K562 (cell line): ENCODE measurements at regions not wholly inside any gene's neighbourhood (a gene's known extent, or its start where the extent isn't known, plus 50 kb on each side); places are given as distances from the start of the nearest gene placed in this dataset.

Experiments used
- ATAC-seq: fragments of 200-7000 bp; cut with Tn5 transposase; 3 replicates; pipeline ENCODE4 v1.9.1; 2020; ENCODE audit warnings: moderate library complexity
- BruUV-seq: library from RNA; stranded (reverse); fragments of 400-500 nt; replicated peaks from 2 replicates; lab custom pipeline; 2021; lab: Mats Ljungman, UMichigan
- CTCF ChIA-PET: fragments of 300-600 bp; formaldehyde crosslinking; extraction: SDS; loops from one replicate; lab custom pipeline; 2021; ENCODE audit warnings: low intra/inter-chr PET ratio; lab: Yijun Ruan, JAX
- POLR2A ChIA-PET: fragments of 300-600, 350-650 bp; sonication (Branson Sonifier 250); formaldehyde crosslinking; extraction: SDS; loops from one replicate; lab custom pipeline; 2021; ENCODE audit warnings: antibody characterized with exemption, inconsistent platforms; lab: Yijun Ruan, JAX
- DNase-seq, 4 experiments: peaks; one replicate each; pipeline versions ENCODE4 v3.0.0 to v3.0.0-alpha.2; 2011 to 2018; ENCODE audit warnings: low spot score in 3 of 4, mixed read lengths in 3 of 4; ENCODE audit errors: extremely low read depth in 1 of 4
- FAIRE-seq: peaks from 2 replicates; lab custom pipeline; 2011; peaks lifted over from hg19 to GRCh38; lab: Jason Lieb, UNC
- H2AFZ ChIP-seq: 2 replicates; pipeline ENCODE4 v1.6.0; 2011; ENCODE audit warnings: low read depth, low read length, control low read depth, inconsistent platforms
- H3K27ac ChIP-seq: fragments of 200-600 bp; 3 replicates; pipeline ENCODE4 v1.8.0; 2011; ENCODE audit warnings: low read depth, mild to moderate bottlenecking, control low read depth, inconsistent platforms, low read length, moderate library complexity, mixed read lengths; ENCODE audit errors: extremely low read depth
- H3K27me3 ChIP-seq, 2 experiments: fragments of 300-600 bp in 1 of 2; 2 replicates in 1 of 2; 3 replicates in 1 of 2; pipeline versions ENCODE4 v1.6.0 to v1.8.0; 2011; ENCODE audit warnings: inconsistent platforms in 2 of 2, low read length in 2 of 2, mild to moderate bottlenecking in 1 of 2, mixed read lengths in 1 of 2, moderate library complexity in 1 of 2; ENCODE audit not compliant: control insufficient read depth in 2 of 2, insufficient read depth in 2 of 2
- H3K36me3 ChIP-seq: fragments of 300-600 bp; 3 replicates; pipeline ENCODE4 v1.8.0; 2011; ENCODE audit warnings: mild to moderate bottlenecking, low read length, inconsistent platforms; ENCODE audit not compliant: control insufficient read depth, insufficient read depth
- H3K4me1 ChIP-seq, 2 experiments: fragments of 200-600 bp in 1 of 2; replicated peaks in 1 of 2; 2 replicates in 1 of 2; 3 replicates in 1 of 2; pipeline versions ENCODE4 v1.5.1 to v1.8.0; 2011; ENCODE audit warnings: inconsistent platforms in 2 of 2, low read length in 2 of 2, mild to moderate bottlenecking in 1 of 2, mixed read lengths in 1 of 2, moderate library complexity in 1 of 2; ENCODE audit not compliant: control insufficient read depth in 2 of 2, insufficient read depth in 2 of 2
- H3K4me2 ChIP-seq: 2 replicates; pipeline ENCODE4 v1.6.1; 2011; ENCODE audit warnings: low read length, control low read depth, inconsistent platforms, mixed read lengths; ENCODE audit not compliant: insufficient read depth
- H3K4me3 ChIP-seq: fragments of 200-600 bp; sonication (generic), shearing (Covaris generic); 2 replicates; pipeline ENCODE4 v1.5.1; 2016; ENCODE audit warnings: control low read depth, inconsistent platforms
- H3K79me2 ChIP-seq: fragments of 200-600 bp; 3 replicates; pipeline ENCODE4 v1.8.0; 2011; ENCODE audit warnings: low read length, inconsistent platforms; ENCODE audit not compliant: control insufficient read depth, insufficient read depth
- H3K9ac ChIP-seq, 2 experiments: 2 replicates each; pipeline versions ENCODE4 v1.6.0 to v1.6.1; 2011; ENCODE audit warnings: low read depth in 2 of 2, low read length in 2 of 2, control low read depth in 1 of 2, inconsistent platforms in 1 of 2, mild to moderate bottlenecking in 1 of 2, mixed read lengths in 1 of 2; ENCODE audit not compliant: insufficient read depth in 1 of 2
- H3K9me1 ChIP-seq: one replicate; pipeline ENCODE4 v1.6.0; 2011; ENCODE audit warnings: inconsistent platforms, mild to moderate bottlenecking, low read length, moderate library complexity; ENCODE audit not compliant: control insufficient read depth, insufficient read depth
- H3K9me3 ChIP-seq: replicated peaks from 2 replicates; pipeline ENCODE4 v1.5.1; 2011; ENCODE audit warnings: low read depth, low read length, inconsistent platforms; ENCODE audit not compliant: control insufficient read depth, insufficient read depth
- H4K20me1 ChIP-seq: replicated peaks from 2 replicates; pipeline ENCODE4 v1.6.1; 2011; ENCODE audit warnings: low read length, inconsistent platforms, mixed read lengths; ENCODE audit not compliant: control insufficient read depth, insufficient read depth
- KAT8 ChIP-seq: fragments of 450-650 bp; IDR thresholded peaks from 2 replicates; pipeline ENCODE4 v1.6.1; 2016; ENCODE audit warnings: low read depth, mild to moderate bottlenecking
- KDM5B ChIP-seq: fragments of 200-600 bp; sonication (generic); IDR thresholded peaks from 2 replicates; pipeline ENCODE4 v1.6.1; 2012; ENCODE audit warnings: low read depth, mild to moderate bottlenecking, moderate library complexity, low read length, control low read depth, inconsistent platforms; ENCODE audit not compliant: insufficient replicate concordance
- L3MBTL2 ChIP-seq: fragments of 450-650 bp; IDR thresholded peaks from 2 replicates; pipeline ENCODE4 v1.6.1; 2016; ENCODE audit warnings: mild to moderate bottlenecking, moderate library complexity
- MTA3 ChIP-seq: fragments of 450-650 bp; formaldehyde crosslinking; IDR thresholded peaks from 2 replicates; pipeline ENCODE4 v1.6.1; 2017; ENCODE audit warnings: mild to moderate bottlenecking, borderline replicate concordance
- TAF9B ChIP-seq: fragments of 450-650 bp; IDR thresholded peaks from 2 replicates; pipeline ENCODE4 v1.6.1; 2018; ENCODE audit warnings: mild to moderate bottlenecking; ENCODE audit not compliant: partially characterized antibody
- WGBS: fragments of 100-300 bp; shearing (Covaris generic); methylation state at CpG from one replicate; pipeline ENCODE4 v1.1.6; 2016; ENCODE audit warnings: low coverage, mixed read lengths; ENCODE audit not compliant: insufficient coverage; ENCODE audit errors: missing lambda C conversion rate; 5-methylcytosine and 5-hydroxymethylcytosine counted together
- in situ Hi-C: fragments of 300-500 bp; cut with MboI; formaldehyde crosslinking; loops from 4 replicates; pipeline ENCODE4 v1.15.0; 2018; ENCODE audit warnings: inconsistent platforms, mixed read lengths
- intact Hi-C: fragments of 100-400 bp; cut with micrococcal nuclease; formaldehyde crosslinking; loops from 2 replicates; pipeline ENCODE4 v1.14.2; 2022
- TF ChIP-seq, protein P1 (sequence below): fragments of 250-450 bp; sonication (Bioruptor Pico); IDR thresholded peaks from 2 replicates; pipeline ENCODE4 v1.8.0; 2021; ENCODE audit warnings: borderline replicate concordance, mild to moderate bottlenecking, moderate library complexity; ENCODE audit not compliant: poor library complexity, severe bottlenecking
- TF ChIP-seq, protein P2 (sequence below), 2 experiments: IDR thresholded peaks; 2 replicates each; pipeline ENCODE4 v1.6.1; 2012; ENCODE audit warnings: improper control_type of control experiment in 2 of 2, low read depth in 2 of 2, low read length in 2 of 2, borderline replicate concordance in 1 of 2
- TF ChIP-seq, protein P3 (sequence below): sonication (generic); formaldehyde crosslinking; IDR thresholded peaks from 2 replicates; pipeline ENCODE4 v1.9.0; 2022; ENCODE audit warnings: mild to moderate bottlenecking, missing genetic modification reagents
- TF ChIP-seq, protein P4 (sequence below): fragments of 450-650 bp; IDR thresholded peaks from 2 replicates; pipeline ENCODE4 v1.6.1; 2016; ENCODE audit warnings: borderline replicate concordance
- TF ChIP-seq, protein P5 (sequence below): sonication (generic); formaldehyde crosslinking; IDR thresholded peaks from 2 replicates; pipeline ENCODE4 v1.8.0; 2022; ENCODE audit warnings: mild to moderate bottlenecking, low read depth, missing genetic modification reagents
- TF ChIP-seq, protein P6 (sequence below): fragments of 450-650 bp; formaldehyde crosslinking; IDR thresholded peaks from 2 replicates; pipeline ENCODE4 v1.4.0; 2022; ENCODE audit warnings: mild to moderate bottlenecking, moderate library complexity

DNA sequence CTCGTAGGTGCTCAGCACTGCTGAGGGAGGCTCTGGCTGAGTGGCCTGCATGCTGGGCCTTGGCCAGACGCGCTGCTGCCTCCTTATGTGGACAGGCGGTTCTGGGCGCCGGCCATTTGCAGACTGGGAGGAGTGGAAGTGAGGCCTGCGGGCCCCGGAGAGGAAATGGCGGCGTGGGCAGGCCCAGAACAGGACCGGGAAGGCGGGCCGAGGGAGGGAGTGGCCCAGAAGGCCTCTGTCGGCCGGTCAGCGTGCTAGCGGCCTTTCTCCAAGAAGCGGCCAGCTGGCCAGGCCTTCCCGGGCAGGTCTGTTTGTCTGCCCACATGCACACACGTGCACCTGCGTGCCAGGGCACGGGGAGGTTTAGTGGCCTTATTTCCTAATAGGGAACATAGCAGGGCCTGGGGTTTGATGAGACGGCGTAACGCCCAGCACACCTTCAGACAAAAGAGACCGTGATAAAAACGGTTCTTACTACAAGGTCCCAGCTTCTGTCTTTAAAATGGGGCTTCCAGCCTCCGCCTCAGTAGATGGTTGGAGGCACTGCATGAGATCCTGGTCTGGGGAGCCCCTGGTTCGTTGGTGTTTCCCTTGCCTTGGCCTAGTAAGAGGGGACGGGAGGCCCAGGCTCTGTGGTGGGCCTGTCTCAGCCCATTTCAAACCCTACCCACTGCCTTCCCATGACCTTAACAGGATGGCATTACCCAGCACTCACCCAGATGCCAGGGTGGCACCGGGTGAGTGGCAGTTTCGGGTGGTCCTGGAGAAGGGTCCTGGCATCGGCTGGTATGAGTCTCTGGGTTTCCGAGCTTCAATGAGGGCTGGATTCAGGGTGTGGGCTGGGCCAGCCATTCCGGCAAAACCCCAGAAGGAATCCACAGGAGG is 65.1 kb upstream of the PPARA start:
- H3K79me2 ChIP-seq: peaks cover 44% of the 10 kb centered on the region
- CTCF ChIA-PET: no interaction called here
- POLR2A ChIA-PET: interaction anchor here (0.5 to 2.4 kb wide), 6 partner anchors 12 to 432 kb away, joined by 3 to 7 read pairs (median 4); no protein-coding TSS in a partner anchor
- BruUV-seq: TSS peak; percentile 89
- whole genome bisulfite sequencing: 48% methylated on average over 20 of the region's 35 CpGs
- H3K36me3 ChIP-seq: peaks cover 28% of the 10 kb centered on the region; the same call in 2 of the 3 replicates
- no peaks in the 10 kb centered on the region for H4K20me1 ChIP-seq
- peaks cover 19 to 66% of the 10 kb centered on the region in 2 experiments; a peak in 4 of 5 replicates for H3K4me1 ChIP-seq
- H3K4me3 ChIP-seq: peak overlapping the region; percentile 59
- H2AFZ ChIP-seq: peak overlapping the region; percentile 90
- H3K27me3 ChIP-seq: no peaks in the 10 kb centered on the region
- intact Hi-C loops: no loop called here
- DNase-seq (peak; percentile 45 to 71 (median 64)), FAIRE-seq (no peak), ATAC-seq (peak; percentile 84)
- H3K27ac ChIP-seq: peak overlapping the region; percentile 87
- peak overlapping the region; percentile 84 to 91 for H3K9ac ChIP-seq
- H3K9me1 ChIP-seq: no peaks in the 10 kb centered on the region
- in situ Hi-C loops: no loop called here
- H3K4me2 ChIP-seq: peak overlapping the region; percentile 93
- no peaks in the 10 kb centered on the region for H3K9me3 ChIP-seq
- TF ChIP-seq, protein P1, sequence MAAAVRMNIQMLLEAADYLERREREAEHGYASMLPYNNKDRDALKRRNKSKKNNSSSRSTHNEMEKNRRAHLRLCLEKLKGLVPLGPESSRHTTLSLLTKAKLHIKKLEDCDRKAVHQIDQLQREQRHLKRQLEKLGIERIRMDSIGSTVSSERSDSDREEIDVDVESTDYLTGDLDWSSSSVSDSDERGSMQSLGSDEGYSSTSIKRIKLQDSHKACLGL (CRISPR knock-in tag): no peak
- TF ChIP-seq, protein P2, sequence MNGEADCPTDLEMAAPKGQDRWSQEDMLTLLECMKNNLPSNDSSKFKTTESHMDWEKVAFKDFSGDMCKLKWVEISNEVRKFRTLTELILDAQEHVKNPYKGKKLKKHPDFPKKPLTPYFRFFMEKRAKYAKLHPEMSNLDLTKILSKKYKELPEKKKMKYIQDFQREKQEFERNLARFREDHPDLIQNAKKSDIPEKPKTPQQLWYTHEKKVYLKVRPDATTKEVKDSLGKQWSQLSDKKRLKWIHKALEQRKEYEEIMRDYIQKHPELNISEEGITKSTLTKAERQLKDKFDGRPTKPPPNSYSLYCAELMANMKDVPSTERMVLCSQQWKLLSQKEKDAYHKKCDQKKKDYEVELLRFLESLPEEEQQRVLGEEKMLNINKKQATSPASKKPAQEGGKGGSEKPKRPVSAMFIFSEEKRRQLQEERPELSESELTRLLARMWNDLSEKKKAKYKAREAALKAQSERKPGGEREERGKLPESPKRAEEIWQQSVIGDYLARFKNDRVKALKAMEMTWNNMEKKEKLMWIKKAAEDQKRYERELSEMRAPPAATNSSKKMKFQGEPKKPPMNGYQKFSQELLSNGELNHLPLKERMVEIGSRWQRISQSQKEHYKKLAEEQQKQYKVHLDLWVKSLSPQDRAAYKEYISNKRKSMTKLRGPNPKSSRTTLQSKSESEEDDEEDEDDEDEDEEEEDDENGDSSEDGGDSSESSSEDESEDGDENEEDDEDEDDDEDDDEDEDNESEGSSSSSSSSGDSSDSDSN (IDR thresholded peaks at IDR 0.05; ENCODE audit: borderline replicate concordance in 1 of 2, low read depth in 2 of 2, low read length in 2 of 2): 0 out of 4 replicates have a peak, but pooled peaks of 1 of the 2 experiments have one; percentile 26
- TF ChIP-seq, protein P3, sequence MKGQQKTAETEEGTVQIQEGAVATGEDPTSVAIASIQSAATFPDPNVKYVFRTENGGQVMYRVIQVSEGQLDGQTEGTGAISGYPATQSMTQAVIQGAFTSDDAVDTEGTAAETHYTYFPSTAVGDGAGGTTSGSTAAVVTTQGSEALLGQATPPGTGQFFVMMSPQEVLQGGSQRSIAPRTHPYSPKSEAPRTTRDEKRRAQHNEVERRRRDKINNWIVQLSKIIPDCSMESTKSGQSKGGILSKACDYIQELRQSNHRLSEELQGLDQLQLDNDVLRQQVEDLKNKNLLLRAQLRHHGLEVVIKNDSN (CRISPR knock-in tag): 0 out of 2 replicates have a peak, but pooled peaks have one; percentile 6
- peak; percentile 30; the same call in 1 of the 2 replicates for TF ChIP-seq MTA3
- TF ChIP-seq KDM5B: peak; percentile 76
- TF ChIP-seq L3MBTL2: peak; percentile 53; the same call in 1 of the 2 replicates
- TF ChIP-seq KAT8: peak; percentile 98
- TF ChIP-seq, protein P4, sequence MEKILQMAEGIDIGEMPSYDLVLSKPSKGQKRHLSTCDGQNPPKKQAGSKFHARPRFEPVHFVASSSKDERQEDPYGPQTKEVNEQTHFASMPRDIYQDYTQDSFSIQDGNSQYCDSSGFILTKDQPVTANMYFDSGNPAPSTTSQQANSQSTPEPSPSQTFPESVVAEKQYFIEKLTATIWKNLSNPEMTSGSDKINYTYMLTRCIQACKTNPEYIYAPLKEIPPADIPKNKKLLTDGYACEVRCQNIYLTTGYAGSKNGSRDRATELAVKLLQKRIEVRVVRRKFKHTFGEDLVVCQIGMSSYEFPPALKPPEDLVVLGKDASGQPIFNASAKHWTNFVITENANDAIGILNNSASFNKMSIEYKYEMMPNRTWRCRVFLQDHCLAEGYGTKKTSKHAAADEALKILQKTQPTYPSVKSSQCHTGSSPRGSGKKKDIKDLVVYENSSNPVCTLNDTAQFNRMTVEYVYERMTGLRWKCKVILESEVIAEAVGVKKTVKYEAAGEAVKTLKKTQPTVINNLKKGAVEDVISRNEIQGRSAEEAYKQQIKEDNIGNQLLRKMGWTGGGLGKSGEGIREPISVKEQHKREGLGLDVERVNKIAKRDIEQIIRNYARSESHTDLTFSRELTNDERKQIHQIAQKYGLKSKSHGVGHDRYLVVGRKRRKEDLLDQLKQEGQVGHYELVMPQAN: 0 out of 2 replicates have a peak, but pooled peaks have one; percentile 31
- TF ChIP-seq TAF9B: peak; percentile 28
- TF ChIP-seq, protein P5, sequence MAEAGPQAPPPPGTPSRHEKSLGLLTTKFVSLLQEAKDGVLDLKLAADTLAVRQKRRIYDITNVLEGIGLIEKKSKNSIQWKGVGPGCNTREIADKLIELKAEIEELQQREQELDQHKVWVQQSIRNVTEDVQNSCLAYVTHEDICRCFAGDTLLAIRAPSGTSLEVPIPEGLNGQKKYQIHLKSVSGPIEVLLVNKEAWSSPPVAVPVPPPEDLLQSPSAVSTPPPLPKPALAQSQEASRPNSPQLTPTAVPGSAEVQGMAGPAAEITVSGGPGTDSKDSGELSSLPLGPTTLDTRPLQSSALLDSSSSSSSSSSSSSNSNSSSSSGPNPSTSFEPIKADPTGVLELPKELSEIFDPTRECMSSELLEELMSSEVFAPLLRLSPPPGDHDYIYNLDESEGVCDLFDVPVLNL (CRISPR knock-in tag): no peak
- TF ChIP-seq, protein P6, sequence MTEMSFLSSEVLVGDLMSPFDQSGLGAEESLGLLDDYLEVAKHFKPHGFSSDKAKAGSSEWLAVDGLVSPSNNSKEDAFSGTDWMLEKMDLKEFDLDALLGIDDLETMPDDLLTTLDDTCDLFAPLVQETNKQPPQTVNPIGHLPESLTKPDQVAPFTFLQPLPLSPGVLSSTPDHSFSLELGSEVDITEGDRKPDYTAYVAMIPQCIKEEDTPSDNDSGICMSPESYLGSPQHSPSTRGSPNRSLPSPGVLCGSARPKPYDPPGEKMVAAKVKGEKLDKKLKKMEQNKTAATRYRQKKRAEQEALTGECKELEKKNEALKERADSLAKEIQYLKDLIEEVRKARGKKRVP (CRISPR knock-in tag): no peak
